Fibroblast of lung (primary cell): ENCODE measurements at regions not wholly inside any gene's neighbourhood (a gene's known extent, or its start where the extent isn't known, plus 50 kb on each side); places are given as distances from the start of the nearest gene placed in this dataset.
"Not testable (repeated sequence)": the region's sequence is repeated elsewhere in the genome, so short reads cannot be mapped to it uniquely, and the experiment has no call there.

ENCODE experiments used
- DNase-seq, 2 donors: peaks; one replicate each; pipeline versions ENCODE4 v3.0.0 to v3.0.0-alpha.2; 2010; ENCODE audit warnings: low read depth in 2 of 2
- H2AFZ ChIP-seq: 2 replicates; pipeline ENCODE4 v1.5.1; 2012; ENCODE audit warnings: low read length, control low read depth, inconsistent platforms
- H3K27ac ChIP-seq: 2 replicates; pipeline ENCODE4 v1.5.1; 2011; ENCODE audit warnings: low read length, control low read depth; ENCODE audit not compliant: insufficient read depth
- H3K27me3 ChIP-seq: 2 replicates; pipeline ENCODE4 v1.5.1; 2011; ENCODE audit warnings: mild to moderate bottlenecking, low read length; ENCODE audit not compliant: control insufficient read depth, insufficient read depth
- H3K36me3 ChIP-seq: 2 replicates; pipeline ENCODE4 v1.5.1; 2011; ENCODE audit warnings: low read length; ENCODE audit not compliant: control insufficient read depth, insufficient read depth
- H3K4me1 ChIP-seq: 2 replicates; pipeline ENCODE4 v1.5.1; 2011; ENCODE audit warnings: low read length; ENCODE audit not compliant: control insufficient read depth, insufficient read depth; ENCODE audit errors: extremely low read depth
- H3K4me2 ChIP-seq: 2 replicates; pipeline ENCODE4 v1.5.1; 2011; ENCODE audit warnings: low read length, control low read depth; ENCODE audit not compliant: insufficient read depth; ENCODE audit errors: extremely low read depth
- H3K4me3 ChIP-seq, 4 experiments: fragments of 200-600 bp in 1 of 4; sonication (generic) in 1 of 4; replicated peaks in 1 of 4; 2 replicates each; pipeline ENCODE4 v1.5.1; 2011 to 2016; ENCODE audit warnings: low read length in 4 of 4, low read depth in 3 of 4, mild to moderate bottlenecking in 3 of 4, control low read depth in 2 of 4, inconsistent platforms in 1 of 4, mixed read lengths in 1 of 4; ENCODE audit not compliant: insufficient read depth in 1 of 4; ENCODE audit errors: control extremely low read depth in 1 of 4
- H3K79me2 ChIP-seq: 2 replicates; pipeline ENCODE4 v1.5.1; 2012; ENCODE audit warnings: mild to moderate bottlenecking, low read length, inconsistent platforms; ENCODE audit not compliant: control insufficient read depth, insufficient read depth
- H3K9ac ChIP-seq: 2 replicates; pipeline ENCODE4 v1.5.1; 2011; ENCODE audit warnings: mild to moderate bottlenecking, low read length, control low read depth; ENCODE audit not compliant: insufficient read depth
- H3K9me3 ChIP-seq: 2 replicates; pipeline ENCODE4 v1.5.1; 2012; ENCODE audit warnings: low read depth, low read length; ENCODE audit not compliant: control insufficient read depth, insufficient read depth
- H4K20me1 ChIP-seq: 2 replicates; pipeline ENCODE4 v1.5.1; 2011; ENCODE audit warnings: low read length; ENCODE audit not compliant: control insufficient read depth, insufficient read depth; ENCODE audit errors: extremely low read depth
- EZH2 ChIP-seq: IDR thresholded peaks from 2 replicates; pipeline ENCODE4 v1.5.1; 2012; ENCODE audit warnings: low read length, control low read depth, mild to moderate bottlenecking; ENCODE audit errors: missing control alignments
- TF ChIP-seq, protein P1 (sequence below), 2 donors: IDR thresholded peaks in 1 of 2; conservative IDR thresholded peaks in 1 of 2; 1 replicate in 1 of 2; 2 replicates in 1 of 2; pipeline ENCODE4 v1.5.1; 2011 to 2012; ENCODE audit warnings: low read length in 2 of 2, control low read depth in 1 of 2, inconsistent platforms in 1 of 2, low read depth in 1 of 2, mild to moderate bottlenecking in 1 of 2

DNA sequence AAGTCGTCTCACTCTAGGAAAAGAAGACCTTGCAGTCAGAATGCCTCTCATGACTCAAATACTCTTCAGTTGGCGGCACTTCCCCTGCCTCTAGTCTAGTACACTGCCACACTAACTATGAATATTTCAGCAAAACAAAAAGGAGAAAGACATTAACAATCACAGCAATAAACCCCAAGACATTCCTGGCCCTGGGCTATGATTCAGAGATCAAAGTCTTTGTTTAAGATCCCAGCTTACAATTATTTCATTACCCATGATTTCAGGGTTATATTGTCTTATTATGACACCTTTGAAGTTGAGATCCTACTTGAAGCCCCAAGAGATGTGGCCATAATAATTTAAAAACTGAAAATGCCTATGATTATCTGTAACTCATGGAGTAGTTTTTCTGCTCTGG lies 597.5 kb downstream of the REEP3 start:
- Histone ChIP-seq H3K36me3 (no peaks in the 10 kb centered on the region), H4K20me1 (no peaks in the 10 kb centered on the region)

DNA sequence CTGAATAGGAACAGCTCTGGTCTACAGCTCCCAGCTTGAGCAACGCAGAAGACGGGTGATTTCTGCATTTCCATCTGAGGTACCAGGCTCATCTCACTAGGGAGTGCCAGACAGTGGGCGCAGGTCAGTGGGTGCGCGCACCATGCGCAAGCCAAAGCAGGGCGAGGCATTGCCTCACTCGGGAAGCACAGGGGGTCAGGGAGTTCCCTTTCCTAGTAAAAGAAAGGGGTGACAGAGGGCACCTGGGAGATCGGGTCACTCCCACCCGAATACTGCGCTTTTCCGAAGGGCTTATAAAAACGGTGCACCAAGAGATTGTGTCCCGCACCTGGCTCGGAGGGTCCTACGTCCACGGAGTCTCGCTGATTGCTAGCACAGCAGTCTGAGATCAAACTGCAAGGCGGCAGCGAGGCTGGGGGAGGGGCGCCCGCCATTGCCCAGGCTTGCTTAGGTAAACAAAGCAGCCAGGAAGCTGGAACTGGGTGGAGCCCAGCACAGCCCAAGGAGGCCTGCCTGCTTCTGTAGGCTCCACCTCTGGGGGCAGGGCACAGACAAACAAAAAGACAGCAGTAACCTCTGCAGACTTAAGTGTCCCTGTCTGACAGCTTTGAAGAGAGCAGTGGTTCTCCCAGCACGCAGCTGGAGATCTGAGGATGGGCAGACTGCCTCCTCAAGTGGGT lies 599.2 kb downstream of the REEP3 start:
- H3K36me3 ChIP-seq, H3K4me2 ChIP-seq, H2AFZ ChIP-seq, DNase-seq, H3K9me3 ChIP-seq, H3K27ac ChIP-seq, H3K4me3 ChIP-seq, H3K27me3 ChIP-seq, H4K20me1 ChIP-seq, H3K79me2 ChIP-seq, H3K9ac ChIP-seq, H3K4me1 ChIP-seq: not testable (repeated sequence)

More for the DNA sequence above, 597.5 kb downstream of the REEP3 start:
- Histone ChIP-seq H3K9ac (no peak overlapping the region), H3K9me3 (no peaks in the 10 kb centered on the region), H3K79me2 (no peaks in the 10 kb centered on the region), H3K4me2 (no peak overlapping the region), H3K27ac (no peak overlapping the region), H2AFZ (no peak overlapping the region), H3K4me1 (no peaks in the 10 kb centered on the region), H3K4me3 (no peak overlapping the region), H3K27me3 (no peaks in the 10 kb centered on the region)
- TF ChIP-seq, protein P1, sequence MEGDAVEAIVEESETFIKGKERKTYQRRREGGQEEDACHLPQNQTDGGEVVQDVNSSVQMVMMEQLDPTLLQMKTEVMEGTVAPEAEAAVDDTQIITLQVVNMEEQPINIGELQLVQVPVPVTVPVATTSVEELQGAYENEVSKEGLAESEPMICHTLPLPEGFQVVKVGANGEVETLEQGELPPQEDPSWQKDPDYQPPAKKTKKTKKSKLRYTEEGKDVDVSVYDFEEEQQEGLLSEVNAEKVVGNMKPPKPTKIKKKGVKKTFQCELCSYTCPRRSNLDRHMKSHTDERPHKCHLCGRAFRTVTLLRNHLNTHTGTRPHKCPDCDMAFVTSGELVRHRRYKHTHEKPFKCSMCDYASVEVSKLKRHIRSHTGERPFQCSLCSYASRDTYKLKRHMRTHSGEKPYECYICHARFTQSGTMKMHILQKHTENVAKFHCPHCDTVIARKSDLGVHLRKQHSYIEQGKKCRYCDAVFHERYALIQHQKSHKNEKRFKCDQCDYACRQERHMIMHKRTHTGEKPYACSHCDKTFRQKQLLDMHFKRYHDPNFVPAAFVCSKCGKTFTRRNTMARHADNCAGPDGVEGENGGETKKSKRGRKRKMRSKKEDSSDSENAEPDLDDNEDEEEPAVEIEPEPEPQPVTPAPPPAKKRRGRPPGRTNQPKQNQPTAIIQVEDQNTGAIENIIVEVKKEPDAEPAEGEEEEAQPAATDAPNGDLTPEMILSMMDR (conservative IDR thresholded peaks at IDR 0.05 in 1 of 2, IDR thresholded peaks at IDR 0.05 in 1 of 2; ENCODE audit: low read depth in 1 of 2, low read length in 2 of 2) = no peak
- no peak for TF ChIP-seq EZH2
- DNase-seq = no peak

DNA sequence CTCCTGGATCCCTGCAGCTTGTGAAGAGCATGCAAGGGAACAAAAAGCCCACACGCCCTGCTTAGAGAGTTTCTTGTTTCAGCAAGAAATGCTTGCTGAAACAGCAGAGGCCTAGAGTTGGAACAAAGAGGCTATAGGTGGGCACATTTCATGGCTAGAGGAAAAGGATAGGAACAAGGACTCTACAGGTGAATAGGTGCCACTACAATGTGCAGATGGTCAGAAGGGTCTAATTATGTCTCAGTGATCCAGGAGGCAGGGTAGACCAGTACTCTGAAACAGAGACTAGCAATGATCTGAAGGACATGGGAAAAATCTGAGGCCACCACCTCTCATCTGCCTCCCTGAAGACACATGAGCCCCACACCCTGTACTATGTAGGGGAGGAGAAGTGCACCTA lies 609.0 kb downstream of the REEP3 start:
- Histone ChIP-seq H2AFZ (no peak overlapping the region), H3K9me3 (no peaks in the 10 kb centered on the region), H3K27me3 (no peaks in the 10 kb centered on the region), H3K9ac (no peak overlapping the region), H3K4me1 (no peaks in the 10 kb centered on the region), H4K20me1 (no peaks in the 10 kb centered on the region), H3K36me3 (no peaks in the 10 kb centered on the region), H3K4me2 (no peak overlapping the region), H3K27ac (no peak overlapping the region), H3K79me2 (no peaks in the 10 kb centered on the region), H3K4me3 (no peak overlapping the region)
- TF ChIP-seq, protein P1 (conservative IDR thresholded peaks at IDR 0.05 in 1 of 2, IDR thresholded peaks at IDR 0.05 in 1 of 2; ENCODE audit: low read depth in 1 of 2, low read length in 2 of 2) = no peak
- TF ChIP-seq EZH2 = no peak
- DNase-seq = no peak
